ENCODE measurements at regions not wholly inside any gene's neighbourhood (a gene's known extent, or its start where the extent isn't known, plus 50 kb on each side); places are given as distances from the start of the nearest gene placed in this dataset.
A peak's percentile ranks its signal among the peaks of the same experiment; 100 is the strongest.
"Not testable (repeated sequence)": the region's sequence is repeated elsewhere in the genome, so short reads cannot be mapped to it uniquely, and the experiment has no call there.

DNA sequence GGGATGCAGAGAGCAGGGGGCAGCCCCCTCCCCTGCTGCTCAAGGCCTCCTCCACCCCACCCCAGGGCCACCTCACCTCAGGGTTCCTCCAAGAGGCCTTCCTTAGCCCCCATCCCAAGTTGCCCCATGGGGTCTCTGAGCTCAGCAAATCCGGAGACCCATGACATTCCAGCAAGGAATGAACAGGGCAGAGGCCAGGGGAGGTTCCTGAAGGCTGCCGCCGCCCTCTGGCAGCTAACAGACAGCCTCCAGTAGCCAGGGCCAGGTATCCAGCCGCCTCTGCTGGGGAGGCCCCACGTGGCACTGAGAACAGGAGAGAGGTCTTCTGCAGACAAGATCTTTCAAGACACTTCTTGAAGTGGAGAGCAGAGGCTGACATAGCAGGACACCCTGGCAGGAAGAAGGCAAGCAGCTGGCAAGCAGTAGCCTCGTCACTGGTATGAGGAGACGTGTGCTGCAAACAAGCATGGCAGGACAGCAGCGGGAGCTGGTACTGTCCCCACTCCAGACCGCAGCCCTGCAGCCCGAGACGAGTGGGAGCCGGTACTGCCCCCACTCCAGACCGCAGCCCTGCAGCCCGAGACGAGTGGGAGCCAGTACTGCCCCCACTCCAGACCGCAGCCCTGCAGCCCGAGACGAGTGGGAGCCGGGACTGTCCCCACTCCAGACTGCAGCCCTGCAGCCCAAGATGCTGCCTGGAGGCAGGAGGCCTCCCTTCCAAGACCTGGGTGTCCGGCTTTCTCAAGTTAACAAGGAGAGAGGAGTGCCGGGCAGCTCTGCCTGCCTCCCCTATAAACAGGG lies 190.6 kb downstream of the IGLL1 start:
- no peak for DNase-seq
- in situ Hi-C loops (cut with MboI; ENCODE audit: low pct_unique_long_range_greater_than_20kb, low sequenced_read_pairs) = loop anchor here (10.0 kb wide), 1 partner anchor 205 kb away; no protein-coding TSS in a partner anchor

GRCh38 chr22:23388517-23388890 lies 191.6 kb downstream of the IGLL1 start:
- in situ Hi-C loops (cut with MboI; ENCODE audit: low pct_unique_long_range_greater_than_20kb, low sequenced_read_pairs) = no loop called here
- DNase-seq = no peak

DNA sequence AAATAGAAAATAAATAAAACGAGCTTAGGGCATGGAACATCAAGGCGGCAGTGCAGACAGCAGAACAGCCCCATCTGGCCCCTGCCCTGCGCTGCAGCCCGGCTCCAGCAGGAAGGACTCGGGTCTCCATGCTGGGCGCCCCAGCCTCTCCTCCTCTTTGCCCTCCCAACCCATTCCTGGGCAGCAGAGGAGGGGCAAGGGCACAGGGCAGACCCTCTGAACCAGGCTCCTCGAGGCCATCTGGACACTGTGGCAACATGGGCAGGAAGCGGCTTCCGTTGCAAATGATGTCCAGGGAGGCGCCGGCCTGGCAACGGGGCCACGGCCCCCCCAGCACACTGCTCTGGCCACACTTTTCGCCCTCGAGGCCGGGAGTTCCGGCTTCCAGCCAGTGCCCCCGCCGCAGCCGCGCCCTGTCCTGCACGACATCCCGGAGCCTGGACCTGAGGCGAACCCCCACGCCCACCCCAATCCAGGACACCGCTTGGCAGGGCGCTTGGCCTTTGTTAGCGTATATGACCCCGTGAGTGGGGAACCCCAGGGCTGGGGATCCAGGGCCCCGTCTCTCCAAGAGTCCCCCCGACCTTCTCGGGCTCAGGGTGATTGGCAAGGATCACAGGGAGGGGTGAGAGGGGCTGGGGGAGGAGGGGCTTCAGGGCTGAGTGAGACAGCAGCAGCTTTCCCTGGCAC lies 192.1 kb downstream of the IGLL1 start:
- no peak for DNase-seq
- in situ Hi-C loops (cut with MboI; ENCODE audit: low pct_unique_long_range_greater_than_20kb, low sequenced_read_pairs) = no loop called here

- in situ Hi-C loops (cut with MboI; ENCODE audit: low pct_unique_long_range_greater_than_20kb, low sequenced_read_pairs) = no loop called here
- no peak for DNase-seq
Measured at GRCh38 chr22:23386822-23387580, 193.1 kb downstream of the IGLL1 start.

- in situ Hi-C loops (cut with MboI; ENCODE audit: low pct_unique_long_range_greater_than_20kb, low sequenced_read_pairs) = no loop called here
- DNase-seq = peak; percentile 91
Measured at GRCh38 chr22:23385678-23386631, 194.1 kb downstream of the IGLL1 start.

GRCh38 chr22:23384923-23385677 lies 195.0 kb downstream of the IGLL1 start:
- no peak for DNase-seq
- in situ Hi-C loops (cut with MboI; ENCODE audit: low pct_unique_long_range_greater_than_20kb, low sequenced_read_pairs) = no loop called here

DNA sequence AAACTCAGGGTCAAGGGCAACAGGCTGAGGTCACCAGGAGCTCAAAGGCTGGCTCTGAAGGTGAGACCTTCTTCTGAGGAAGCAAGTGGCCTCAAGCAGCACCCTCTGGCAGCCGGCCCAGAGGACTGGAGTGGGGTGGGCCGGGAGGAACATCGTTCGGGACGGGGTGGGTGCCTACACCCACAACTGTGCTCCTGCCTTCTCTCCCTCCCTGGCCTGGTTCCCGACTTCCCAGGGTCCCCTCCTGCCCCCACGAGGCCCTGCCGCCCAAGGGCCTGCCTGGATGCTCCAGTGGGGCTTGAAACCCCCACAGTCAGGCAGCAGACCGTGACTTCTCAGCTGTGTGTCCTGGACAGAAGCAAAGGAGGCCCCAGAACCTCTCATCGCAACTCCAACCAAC lies 195.7 kb downstream of the IGLL1 start:
- DNase-seq = no peak
- in situ Hi-C loops (cut with MboI; ENCODE audit: low pct_unique_long_range_greater_than_20kb, low sequenced_read_pairs) = no loop called here

DNA sequence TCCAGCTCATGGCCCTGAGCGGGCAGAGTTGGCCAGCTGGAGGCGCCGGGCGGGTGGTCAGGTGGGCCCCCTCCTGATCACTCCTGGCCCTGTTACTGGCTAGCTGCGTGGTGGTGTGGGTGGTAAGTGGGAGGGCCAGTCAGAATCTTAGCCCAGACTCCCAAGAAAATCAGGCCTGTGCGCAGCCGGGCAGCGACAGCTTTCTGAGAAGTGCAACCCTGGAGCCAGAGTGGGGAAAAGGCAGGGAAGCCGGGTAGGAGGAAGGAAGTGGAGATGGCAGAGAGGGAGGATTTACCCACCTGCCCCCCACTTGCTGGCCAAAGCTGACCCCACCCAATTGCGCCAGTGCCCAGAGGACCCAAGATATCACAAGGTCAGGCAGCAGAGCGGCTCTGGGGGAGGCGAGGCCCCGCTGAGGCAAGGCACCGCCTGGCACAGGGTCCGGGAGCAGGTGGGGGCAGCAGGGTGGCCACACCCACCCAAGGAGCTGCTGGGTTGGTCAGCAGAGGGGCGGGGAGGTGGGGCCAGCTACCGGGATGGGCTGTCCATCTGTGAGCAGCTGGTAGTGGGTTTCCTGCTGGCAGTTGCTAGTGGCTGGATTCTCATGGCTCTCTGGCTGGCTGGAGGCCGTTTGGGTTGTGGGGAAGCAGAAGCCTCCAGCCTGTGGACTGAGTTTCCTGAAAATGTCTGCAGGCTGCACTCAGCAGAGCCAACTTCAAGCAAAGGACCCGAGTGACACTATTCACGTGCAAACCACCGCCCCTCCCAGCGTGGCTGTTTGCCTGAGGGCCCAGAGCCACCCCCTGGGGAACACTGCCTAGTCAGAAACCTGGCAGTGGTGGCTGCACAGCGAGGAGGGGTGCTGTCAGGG lies 196.4 kb downstream of the IGLL1 start:
- in situ Hi-C loops (cut with MboI; ENCODE audit: low pct_unique_long_range_greater_than_20kb, low sequenced_read_pairs) = no loop called here
- peak; percentile 31 for DNase-seq

DNA sequence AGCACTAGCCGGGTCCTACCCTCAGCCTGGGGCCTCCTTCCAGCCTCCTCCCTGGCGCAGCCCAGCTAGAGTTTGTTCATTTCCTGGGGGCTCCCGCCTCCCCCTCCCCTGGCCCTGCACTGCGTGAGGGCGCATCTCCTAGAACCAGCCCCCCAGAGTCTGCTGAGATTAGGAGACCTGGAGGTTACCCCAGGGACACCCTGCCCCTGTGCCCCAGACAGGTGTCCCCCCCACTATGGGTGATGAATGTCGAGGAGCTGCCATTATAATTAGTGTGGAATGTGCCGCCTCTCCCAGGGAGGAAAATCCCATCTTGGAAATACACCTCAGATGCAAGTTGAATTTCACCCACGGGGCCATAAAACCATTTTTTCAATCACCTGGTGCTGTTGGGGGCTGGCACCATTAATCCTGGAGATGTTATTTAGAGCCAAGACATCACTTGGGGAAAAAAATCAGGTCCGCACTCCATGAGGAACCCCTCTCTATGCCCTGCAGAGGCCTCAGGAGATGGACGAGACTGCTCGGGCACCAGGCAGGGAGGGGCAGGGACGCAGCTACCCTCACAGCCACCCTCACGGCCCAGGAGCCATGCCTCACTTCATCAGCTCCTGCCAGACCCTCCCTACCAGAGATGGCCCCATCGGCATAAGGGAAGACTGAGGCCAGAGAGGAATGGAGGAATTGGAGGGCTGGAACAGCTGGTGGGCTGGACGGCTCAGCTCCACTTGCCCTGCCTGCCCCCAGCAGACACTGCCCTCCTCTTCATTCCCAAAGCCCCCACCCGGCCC lies 197.5 kb downstream of the IGLL1 start:
- in situ Hi-C loops (cut with MboI; ENCODE audit: low pct_unique_long_range_greater_than_20kb, low sequenced_read_pairs) = no loop called here
- no peak for DNase-seq

DNA sequence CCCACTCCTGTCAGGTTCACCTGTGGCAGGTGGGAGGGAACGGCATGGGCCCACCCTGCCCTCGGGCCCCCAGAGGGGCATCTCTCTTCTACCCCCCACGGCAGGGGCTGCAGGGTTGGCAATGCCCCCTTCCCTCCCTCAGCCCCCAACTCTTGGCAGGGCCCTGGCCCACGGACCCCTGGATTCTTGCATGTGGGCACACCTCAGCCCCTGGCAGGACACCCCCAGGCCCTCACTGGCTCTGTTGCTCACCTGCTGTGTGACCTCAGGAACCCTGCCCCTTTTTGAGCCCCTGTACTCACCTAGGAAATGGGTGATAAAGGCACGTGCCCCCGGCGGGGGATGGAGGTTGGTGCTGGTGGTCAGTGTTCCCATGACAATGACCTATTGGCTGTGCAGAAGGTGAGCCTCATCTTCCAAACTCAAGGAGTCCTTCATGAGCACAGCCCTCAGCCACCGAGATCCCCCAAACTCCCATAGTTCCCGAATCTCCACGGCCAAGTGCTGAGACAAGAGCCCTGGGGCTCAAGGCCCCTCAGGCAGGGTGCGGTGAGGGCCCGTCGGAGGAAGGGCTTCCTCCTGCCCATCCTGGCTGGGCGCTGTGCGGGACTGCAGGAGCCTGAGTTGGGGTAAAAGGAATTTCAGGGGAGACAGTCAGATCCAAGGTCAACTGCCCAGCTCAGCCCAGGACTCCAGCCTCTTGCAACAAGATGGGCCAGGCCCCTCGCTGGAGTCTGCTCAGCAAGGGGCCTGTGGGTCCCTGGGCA lies 198.2 kb downstream of the IGLL1 start:
- in situ Hi-C loops (cut with MboI; ENCODE audit: low pct_unique_long_range_greater_than_20kb, low sequenced_read_pairs) = no loop called here

DNA sequence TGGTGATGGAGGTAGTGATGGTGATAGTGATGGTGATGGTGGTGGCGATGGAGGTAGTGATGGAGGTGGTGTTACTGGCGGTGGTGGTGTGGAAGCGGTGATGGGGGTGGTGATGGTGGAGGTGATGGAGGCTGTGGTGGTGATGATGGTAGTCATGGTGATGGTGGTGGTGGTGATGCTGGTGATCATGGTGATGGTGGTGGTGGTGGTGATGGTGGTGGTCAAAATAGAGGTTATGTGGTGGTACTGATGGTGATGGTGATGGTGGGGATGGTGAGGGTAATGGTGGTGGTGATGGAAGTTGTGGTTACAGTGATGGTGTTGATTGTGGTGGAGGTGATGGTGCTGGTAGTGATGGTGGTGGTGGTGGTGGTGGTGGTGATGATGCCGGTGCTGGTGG lies 199.2 kb downstream of the IGLL1 start:
- DNase-seq = no peak
- in situ Hi-C loops (cut with MboI; ENCODE audit: low pct_unique_long_range_greater_than_20kb, low sequenced_read_pairs) = no loop called here

More for the DNA sequence above, 198.2 kb downstream of the IGLL1 start:
- DNase-seq = no peak

DNA sequence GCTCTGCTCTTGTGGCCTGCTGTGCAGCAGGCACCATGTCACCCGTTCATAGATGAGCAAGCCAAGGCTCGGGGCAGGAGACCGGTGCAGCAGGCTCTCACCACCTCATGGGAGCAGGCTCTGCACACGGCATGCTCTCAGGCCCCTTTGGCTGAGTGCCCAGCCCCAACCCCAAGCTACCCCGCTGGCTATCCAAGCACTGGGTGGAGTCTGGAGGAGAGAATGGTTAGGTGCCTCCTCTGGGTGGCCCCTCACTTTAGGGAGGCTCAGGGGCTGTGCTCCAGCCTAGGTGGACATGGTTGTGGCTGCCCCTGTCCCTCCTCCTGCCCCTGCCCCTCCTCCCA lies 199.9 kb downstream of the IGLL1 start:
- no peak for DNase-seq
- in situ Hi-C loops (cut with MboI; ENCODE audit: low pct_unique_long_range_greater_than_20kb, low sequenced_read_pairs) = no loop called here

- DNase-seq; in situ Hi-C loops (cut with MboI; ENCODE audit: low pct_unique_long_range_greater_than_20kb, low sequenced_read_pairs): not testable (repeated sequence)
Measured at GRCh38 chr22:23379540-23380229, 199.4 kb downstream of the BCR start.

GRCh38 chr22:23377767-23378166 lies 197.5 kb downstream of the BCR start:
- DNase-seq = no peak
- in situ Hi-C loops (cut with MboI; ENCODE audit: low pct_unique_long_range_greater_than_20kb, low sequenced_read_pairs) = no loop called here

GRCh38 chr22:23376256-23376655 lies 195.9 kb downstream of the BCR start:
- in situ Hi-C loops (cut with MboI; ENCODE audit: low pct_unique_long_range_greater_than_20kb, low sequenced_read_pairs) = no loop called here
- DNase-seq = peak; percentile 73

Measured in KBM-7 (cell line).